Endothelial cell of umbilical vein (primary cell): ENCODE measurements at regions not wholly inside any gene's neighbourhood (a gene's known extent, or its start where the extent isn't known, plus 50 kb on each side); places are given as distances from the start of the nearest gene placed in this dataset.

ENCODE experiments used
- EZH2 ChIP-seq: IDR thresholded peaks from 2 replicates; pipeline ENCODE4 v1.6.1; 2012; ENCODE audit warnings: borderline replicate concordance, low read depth, mild to moderate bottlenecking, moderate library complexity, low read length, inconsistent platforms; ENCODE audit not compliant: severe bottlenecking
- POLR2AphosphoS5 ChIP-seq: IDR thresholded peaks from 2 replicates; pipeline ENCODE4 v1.6.1; 2012; ENCODE audit warnings: low read depth, mild to moderate bottlenecking, control low read depth, low read length, moderate library complexity; ENCODE audit not compliant: insufficient read depth
- TF ChIP-seq, protein P1 (sequence below), 2 donors: IDR thresholded peaks; 1 replicate in 1 of 2; 2 replicates in 1 of 2; pipeline ENCODE4 v1.5.1; 2011; ENCODE audit warnings: low read length in 2 of 2, mild to moderate bottlenecking in 2 of 2, moderate library complexity in 2 of 2, control low read depth in 1 of 2, inconsistent platforms in 1 of 2, low read depth in 1 of 2; ENCODE audit not compliant: insufficient read depth in 1 of 2; ENCODE audit errors: extremely low read depth in 1 of 2

DNA sequence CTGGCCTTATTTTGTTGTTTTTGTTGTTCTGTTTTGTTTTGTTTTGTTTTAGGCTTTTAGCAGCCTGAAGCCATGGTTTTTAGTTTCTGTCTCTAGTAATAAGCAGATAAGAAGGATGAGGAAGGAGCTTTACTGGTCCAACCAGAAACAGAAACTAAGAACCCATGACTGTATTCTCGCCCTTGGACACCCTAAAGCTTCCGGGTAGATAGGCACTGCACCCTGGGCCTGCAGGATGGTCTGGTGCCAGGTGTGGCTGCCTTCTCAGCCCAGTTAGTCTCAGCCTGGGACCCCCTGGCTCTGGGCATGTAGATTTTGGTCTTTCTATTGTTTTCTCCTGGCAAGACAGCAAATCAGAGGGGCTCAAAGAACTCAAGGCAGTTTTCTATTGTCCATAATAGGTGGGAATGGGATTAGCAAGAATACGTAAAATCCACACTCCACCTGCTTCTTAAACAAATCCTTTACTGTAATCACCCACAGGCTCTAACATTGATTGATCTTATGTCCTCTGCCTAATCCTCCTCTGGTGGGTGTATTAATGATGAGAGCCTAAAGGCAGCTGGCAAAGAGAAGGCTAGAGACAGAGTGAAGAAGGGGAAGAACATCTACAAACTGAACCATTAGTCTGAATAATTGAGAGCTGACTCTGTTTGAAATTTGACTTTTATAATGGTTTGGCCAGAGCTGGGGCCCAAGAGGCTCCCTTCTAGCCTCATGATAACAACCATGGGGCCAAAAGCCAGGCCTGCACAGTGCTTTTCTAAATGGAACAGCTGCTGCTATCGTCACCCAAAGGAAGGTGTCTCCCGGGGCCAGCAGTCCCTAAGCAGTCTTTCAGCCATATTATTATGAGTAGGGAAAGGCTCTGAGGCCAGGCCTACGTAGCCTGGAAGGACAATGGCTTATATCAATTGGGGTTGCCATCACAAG is 106.8 kb upstream of the ATP1A1 start:
- TF ChIP-seq EZH2 (no peak), POLR2AphosphoS5 (no peak)
- TF ChIP-seq, protein P1, sequence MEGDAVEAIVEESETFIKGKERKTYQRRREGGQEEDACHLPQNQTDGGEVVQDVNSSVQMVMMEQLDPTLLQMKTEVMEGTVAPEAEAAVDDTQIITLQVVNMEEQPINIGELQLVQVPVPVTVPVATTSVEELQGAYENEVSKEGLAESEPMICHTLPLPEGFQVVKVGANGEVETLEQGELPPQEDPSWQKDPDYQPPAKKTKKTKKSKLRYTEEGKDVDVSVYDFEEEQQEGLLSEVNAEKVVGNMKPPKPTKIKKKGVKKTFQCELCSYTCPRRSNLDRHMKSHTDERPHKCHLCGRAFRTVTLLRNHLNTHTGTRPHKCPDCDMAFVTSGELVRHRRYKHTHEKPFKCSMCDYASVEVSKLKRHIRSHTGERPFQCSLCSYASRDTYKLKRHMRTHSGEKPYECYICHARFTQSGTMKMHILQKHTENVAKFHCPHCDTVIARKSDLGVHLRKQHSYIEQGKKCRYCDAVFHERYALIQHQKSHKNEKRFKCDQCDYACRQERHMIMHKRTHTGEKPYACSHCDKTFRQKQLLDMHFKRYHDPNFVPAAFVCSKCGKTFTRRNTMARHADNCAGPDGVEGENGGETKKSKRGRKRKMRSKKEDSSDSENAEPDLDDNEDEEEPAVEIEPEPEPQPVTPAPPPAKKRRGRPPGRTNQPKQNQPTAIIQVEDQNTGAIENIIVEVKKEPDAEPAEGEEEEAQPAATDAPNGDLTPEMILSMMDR (IDR thresholded peaks at IDR 0.05; ENCODE audit: extremely low read depth in 1 of 2, insufficient read depth in 1 of 2, low read depth in 1 of 2, low read length in 2 of 2) = no peak
